GM12892 (cell line): ENCODE measurements at regions not wholly inside any gene's neighbourhood (a gene's known extent, or its start where the extent isn't known, plus 50 kb on each side); places are given as distances from the start of the nearest gene placed in this dataset.

Source experiments
- POLR2A ChIP-seq: IDR thresholded peaks from 2 replicates; pipeline ENCODE4 v1.6.1; 2011; ENCODE audit warnings: low read depth, low read length, control low read depth
- POLR2AphosphoS5 ChIP-seq: IDR thresholded peaks from 2 replicates; pipeline ENCODE4 v1.6.1; 2011; ENCODE audit warnings: low read depth, low read length, control low read depth
- TAF1 ChIP-seq: IDR thresholded peaks from 2 replicates; pipeline ENCODE4 v1.6.1; 2011; ENCODE audit warnings: low read depth, mild to moderate bottlenecking, control low read depth, low read length, borderline replicate concordance

GRCh38 chr10:71039551-71039950 lies 151.2 kb upstream of the PCBD1 start:
- no peak for TF ChIP-seq POLR2A
- no peak for TF ChIP-seq TAF1
- TF ChIP-seq POLR2AphosphoS5 = no peak
